Posterior vena cava (tissue), 2 donors: ENCODE measurements at regions not wholly inside any gene's neighbourhood (a gene's known extent, or its start where the extent isn't known, plus 50 kb on each side); places are given as distances from the start of the nearest gene placed in this dataset.

Experiments used
- DNase-seq: peaks from one replicate; pipeline ENCODE4 v3.0.0-alpha.2; 2020; ENCODE audit warnings: low spot score
- intact Hi-C, 2 donors: fragments of 100-400 bp; cut with DNase I; formaldehyde crosslinking; loops; one replicate each; pipeline versions ENCODE4 v1.14.1 to v1.14.2; 2022 to 2023
- donor health status: DM: yes; HTN: yes; CAD: no.
- donor health status: DM: yes; HTN: yes; CAD: no.

GRCh38 chr2:181235011-181235410 is 222.2 kb upstream of the ITGA4 start:
- no peak for DNase-seq
- intact Hi-C loops: no loop called here

DNA sequence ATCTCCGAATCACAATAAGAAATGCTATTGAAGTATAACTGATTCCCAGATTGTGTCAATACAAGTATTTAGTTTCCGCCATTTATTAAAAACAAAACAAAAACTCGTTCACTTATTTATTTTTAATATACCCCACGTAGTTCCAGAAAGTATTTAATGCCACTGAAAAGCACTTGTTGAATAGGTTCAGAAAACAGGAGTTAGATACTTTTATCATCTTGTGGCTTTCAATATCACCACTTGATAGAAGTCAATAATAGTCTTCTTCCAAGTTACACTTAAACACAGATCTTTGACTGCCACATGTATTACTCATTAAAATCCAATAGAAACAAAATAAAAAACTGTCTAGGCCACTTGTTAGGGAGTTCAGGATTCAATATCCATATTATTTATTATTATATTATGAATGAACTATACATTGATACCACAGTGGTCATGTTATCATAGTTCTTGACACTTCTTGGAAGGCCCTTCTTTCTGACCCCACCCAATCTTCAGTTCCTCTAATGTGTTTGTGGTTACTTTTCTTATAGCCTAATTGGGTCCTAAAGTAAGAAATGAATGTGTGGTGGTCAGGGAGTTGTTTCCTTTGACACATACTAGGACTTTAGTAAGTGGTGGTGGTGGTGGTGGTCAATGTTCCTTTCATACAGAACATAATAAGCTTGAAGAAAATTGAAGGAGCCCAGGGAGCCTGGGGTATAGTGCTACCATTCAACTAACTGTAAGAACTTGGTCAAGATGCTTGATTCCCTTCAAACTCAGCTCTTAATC is 221.3 kb upstream of the ITGA4 start:
- DNase-seq: no peak
- intact Hi-C loops: no loop called here

DNA sequence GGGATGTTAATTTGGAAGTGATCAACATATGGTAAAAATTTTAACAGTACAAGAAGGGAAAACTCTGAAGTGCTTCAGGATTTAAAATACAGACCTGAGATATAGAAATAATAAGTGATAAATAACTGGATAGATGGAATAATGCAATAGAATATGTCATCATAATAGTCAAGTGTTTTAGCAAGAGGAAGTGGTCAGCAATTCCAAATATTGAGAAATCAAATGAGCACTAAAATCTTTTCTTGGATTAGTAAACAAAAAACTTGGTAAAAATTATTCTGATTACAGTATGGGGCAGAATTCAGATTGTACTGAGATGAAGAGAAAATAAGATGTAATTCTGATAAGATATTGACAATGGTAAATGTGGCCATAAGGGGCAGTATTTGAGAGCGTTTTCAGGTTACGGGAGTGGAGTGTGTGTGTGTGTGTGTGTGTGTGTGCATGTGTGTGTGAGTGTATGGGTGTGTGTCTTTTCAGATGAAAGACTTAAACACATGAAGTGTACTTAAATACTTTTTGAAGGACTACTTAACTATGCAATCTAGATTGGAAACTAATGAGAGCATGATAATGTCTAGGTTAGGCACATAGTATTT is 217.9 kb upstream of the ITGA4 start:
- intact Hi-C loops: no loop called here

GRCh38 chr2:181240844-181241243 is 216.3 kb upstream of the ITGA4 start:
- DNase-seq: no peak
- intact Hi-C loops: no loop called here

More for the DNA sequence above, 217.9 kb upstream of the ITGA4 start:
- DNase-seq: no peak

DNA sequence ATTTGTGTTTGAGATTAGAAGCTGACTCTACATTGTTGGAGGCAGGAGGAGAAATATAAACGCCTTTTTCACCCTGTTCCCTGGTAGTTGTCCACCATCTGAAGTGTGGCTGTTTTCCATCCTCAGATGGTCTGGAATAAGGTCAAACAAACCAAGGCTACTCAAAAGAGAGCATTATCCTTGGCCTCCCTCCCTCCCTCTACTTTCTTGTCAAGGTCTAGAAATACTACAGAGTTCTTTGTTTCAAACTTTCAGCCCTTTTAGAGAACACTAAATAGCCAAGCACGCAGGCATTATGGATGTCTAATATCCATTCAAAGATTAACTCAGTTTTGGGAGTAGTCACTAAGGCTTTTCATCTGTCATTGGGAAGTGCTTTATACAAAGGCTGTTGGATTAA is 215.8 kb upstream of the ITGA4 start:
- no peak for DNase-seq
- intact Hi-C loops: no loop called here

DNA sequence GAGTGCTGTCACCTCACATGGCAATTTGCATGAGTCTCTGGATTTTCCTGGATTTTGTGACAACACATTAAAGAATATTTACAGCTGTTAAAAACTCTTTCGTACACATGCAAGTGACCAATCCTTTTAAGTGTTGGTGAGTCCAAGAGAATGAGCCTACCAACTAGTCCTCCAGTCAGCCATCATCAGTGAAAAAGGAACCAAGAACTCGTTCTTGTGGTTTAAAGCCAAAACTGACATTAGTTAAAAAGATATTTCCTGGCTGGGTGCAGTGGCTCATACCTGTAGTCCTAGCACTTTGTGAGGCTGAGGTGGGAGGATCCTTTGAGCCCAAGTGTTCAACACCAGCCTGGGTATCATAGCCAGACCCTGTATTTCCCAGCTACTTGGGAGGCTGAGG is 215.4 kb upstream of the ITGA4 start:
- intact Hi-C loops: no loop called here

DNA sequence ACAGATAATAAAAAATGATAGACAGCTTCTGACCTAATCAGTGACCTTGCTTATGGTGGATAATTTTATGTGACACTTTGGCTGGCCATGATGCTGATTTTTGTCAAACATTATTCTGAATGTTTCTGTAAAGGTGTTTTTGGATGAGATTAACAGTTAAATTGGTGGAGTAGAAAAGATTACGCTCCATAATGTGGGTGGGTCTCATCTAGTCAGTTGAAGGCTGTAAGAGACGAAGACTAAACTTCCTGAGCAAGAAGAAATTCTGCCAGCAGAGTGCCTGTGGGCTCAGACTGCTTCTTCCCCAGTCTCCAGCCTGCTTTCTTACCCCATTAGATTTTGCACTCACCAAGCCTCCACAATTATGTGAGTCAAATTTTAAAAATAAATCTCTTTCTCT is 214.9 kb upstream of the ITGA4 start:
- intact Hi-C loops: no loop called here
- DNase-seq: no peak

More for the DNA sequence above, 215.4 kb upstream of the ITGA4 start:
- no peak for DNase-seq

- intact Hi-C loops: no loop called here
- no peak for DNase-seq
These were observed 213.9 kb upstream of the ITGA4 start for GRCh38 chr2:181243319-181243718.

GRCh38 chr2:181250691-181251090 is 206.5 kb upstream of the ITGA4 start:
- intact Hi-C loops: loop anchor here in 1 of 2 donors (10.0 kb wide), 1 partner anchor 264 kb away; no protein-coding TSS in a partner anchor
- DNase-seq: no peak

- intact Hi-C loops: loop anchor here in 1 of 2 donors (10.0 kb wide), 1 partner anchor 262 kb away; no protein-coding TSS in a partner anchor
- no peak for DNase-seq
These were observed 204.7 kb upstream of the ITGA4 start for GRCh38 chr2:181252262-181253148.

DNA sequence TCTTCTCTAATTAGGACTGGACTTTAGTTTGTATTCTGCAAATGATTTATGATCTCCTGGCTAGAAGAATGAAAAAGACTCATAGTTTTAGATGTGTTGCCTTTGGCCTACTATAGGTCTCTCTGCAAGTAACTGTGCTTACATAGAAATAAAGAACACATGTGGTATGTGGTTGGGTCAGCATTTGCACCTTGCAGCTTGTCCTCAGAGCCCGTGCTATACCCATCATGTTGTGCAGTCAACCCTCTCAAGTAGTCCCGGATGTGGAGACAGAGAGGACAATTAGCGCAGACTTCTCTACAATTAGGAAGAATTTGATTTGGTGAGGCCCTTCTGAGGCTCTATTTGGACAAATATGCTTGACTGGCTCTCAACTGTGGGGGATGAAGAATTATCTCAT is 203.7 kb upstream of the ITGA4 start:
- DNase-seq: no peak
- intact Hi-C loops: loop anchor here in 1 of 2 donors (10.0 kb wide), 1 partner anchor 261 kb away; no protein-coding TSS in a partner anchor

- intact Hi-C loops: loop anchor here in 1 of 2 donors (10.0 kb wide), 1 partner anchor 259 kb away; no protein-coding TSS in a partner anchor
- DNase-seq: no peak
These were observed 201.5 kb upstream of the ITGA4 start for GRCh38 chr2:181255651-181256050.

- intact Hi-C loops: loop anchor here in 1 of 2 donors (10.0 kb wide), 1 partner anchor 256 kb away; no protein-coding TSS in a partner anchor
- no peak for DNase-seq
These were observed 198.5 kb upstream of the ITGA4 start for GRCh38 chr2:181258720-181259119.

DNA sequence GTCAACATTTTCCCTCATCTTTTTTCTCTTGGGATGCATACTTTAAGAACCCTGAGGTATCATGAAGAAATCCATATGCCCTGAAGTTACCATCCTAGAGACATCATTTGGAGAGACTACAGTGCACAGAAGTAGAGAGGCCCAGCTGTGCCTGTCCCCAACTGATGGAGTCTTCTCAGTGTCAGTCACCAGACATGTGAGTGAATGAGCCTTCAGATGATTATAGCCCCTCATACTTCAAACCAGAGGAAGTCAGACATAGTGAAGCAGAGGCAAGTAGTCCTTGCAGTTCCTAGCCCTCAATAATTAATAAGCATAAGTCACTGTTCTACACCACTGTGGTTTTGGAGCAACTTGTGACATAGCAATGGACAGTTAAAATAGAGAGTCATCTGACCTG is 194.4 kb upstream of the ITGA4 start:
- intact Hi-C loops: no loop called here
- no peak for DNase-seq

DNA sequence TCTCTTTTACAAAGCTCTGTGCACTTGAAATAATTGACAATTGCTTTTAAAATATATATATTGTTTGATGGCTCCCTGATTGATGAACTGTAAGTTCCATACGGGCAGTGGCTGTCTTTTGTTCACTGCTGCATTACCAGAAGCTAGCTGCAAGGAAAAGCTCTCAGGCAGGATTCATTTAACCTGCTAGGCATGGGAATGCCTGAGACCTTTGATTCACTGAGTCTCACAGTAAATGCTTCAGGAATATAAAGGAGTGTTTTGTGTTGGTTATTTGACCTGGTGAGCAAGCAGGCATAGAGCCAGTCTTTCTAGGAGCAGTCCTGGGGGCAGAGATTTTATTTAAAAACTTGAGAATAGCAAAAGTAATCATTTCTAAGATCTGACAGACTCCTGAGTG is 193.2 kb upstream of the ITGA4 start:
- no peak for DNase-seq
- intact Hi-C loops: no loop called here

DNA sequence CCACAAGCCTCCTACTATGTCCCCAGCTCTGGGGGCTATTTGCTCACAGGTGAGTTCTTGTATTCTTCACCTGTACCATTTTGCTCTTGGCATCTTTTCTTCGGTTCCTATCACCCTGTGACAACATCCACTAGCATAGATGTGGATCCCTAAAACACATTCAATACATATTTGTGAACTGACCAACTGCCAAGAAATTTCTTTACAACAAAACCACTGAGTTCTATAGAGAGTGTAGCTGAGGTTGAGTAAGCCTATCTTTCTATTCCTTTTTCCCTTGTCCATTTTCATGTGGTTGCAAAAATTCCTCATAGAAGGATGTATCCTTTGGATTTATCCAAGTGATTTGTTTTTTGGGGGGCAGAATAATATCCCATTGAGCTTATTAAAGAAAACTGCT is 192.7 kb upstream of the ITGA4 start:
- no peak for DNase-seq
- intact Hi-C loops: no loop called here

GRCh38 chr2:181266614-181267013 is 190.6 kb upstream of the ITGA4 start:
- intact Hi-C loops: no loop called here

DNA sequence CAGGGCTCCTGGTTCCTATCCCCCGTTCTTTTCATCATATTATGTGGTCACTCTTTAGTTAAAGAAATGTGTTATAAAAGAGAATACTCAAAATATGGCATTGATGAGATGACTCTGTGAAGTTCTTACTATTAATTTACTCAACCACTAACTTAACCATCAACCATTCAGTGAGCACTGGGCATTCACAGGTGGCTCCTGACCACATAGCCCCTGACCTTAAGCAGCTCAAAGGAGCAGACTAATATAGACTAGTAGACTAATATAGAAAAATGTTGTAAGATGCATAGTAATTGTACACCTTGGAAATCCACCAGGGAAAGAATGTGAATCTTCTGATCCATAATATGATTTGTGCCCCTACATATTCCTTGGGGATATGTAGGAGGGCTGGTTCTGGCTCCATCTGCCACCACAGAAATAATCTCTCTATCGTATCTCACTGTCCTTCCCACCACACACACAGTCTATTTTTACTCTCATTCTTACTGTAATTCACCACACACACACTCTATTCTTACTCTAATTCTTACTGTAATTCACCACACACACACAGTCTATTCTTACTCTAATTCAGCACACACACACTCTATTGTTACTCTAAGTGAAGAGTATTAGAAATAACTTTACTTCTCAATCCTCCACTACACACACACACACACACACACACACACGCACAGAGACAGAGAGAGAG is 188.9 kb upstream of the ITGA4 start:
- DNase-seq: no peak
- intact Hi-C loops: no loop called here

More at GRCh38 chr2:181266614-181267013, 190.6 kb upstream of the ITGA4 start:
- DNase-seq: no peak

DNA sequence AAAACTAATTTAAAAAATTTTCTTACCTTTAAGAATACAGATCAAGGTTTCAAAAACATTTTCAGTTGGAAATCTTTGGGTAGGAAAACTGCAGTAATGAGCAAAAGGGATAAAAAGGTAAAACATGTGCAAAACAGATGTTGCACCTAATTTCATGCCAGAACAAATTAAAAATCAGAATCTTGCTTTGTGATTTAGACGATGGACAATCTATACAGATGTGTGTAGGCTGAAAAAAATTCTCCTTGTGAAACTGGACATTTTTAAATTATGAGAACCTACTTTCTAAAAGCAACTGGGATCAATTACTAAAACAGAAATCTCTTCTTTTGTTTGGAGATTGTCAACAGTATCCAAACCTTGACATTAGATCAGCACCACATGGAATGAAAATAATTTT is 183.2 kb upstream of the ITGA4 start:
- DNase-seq: no peak
- intact Hi-C loops: no loop called here
